ENCODE measurements at regions not wholly inside any gene's neighbourhood (a gene's known extent, or its start where the extent isn't known, plus 50 kb on each side); places are given as distances from the start of the nearest gene placed in this dataset.

GRCh38 chr2:60309941-60310660 is 243.4 kb downstream of the BCL11A start:
- ATAC-seq, result no peak
- no peak for TF ChIP-seq CREB5 (CRISPR knock-in tag; IDR thresholded peaks at IDR 0.05; ENCODE audit: low read depth)
- no peak for TF ChIP-seq TOX (CRISPR knock-in tag; IDR thresholded peaks at IDR 0.05; ENCODE audit: borderline replicate concordance)
- TF ChIP-seq ZFP3 (CRISPR knock-in tag; IDR thresholded peaks at IDR 0.05), result no peak
- TF ChIP-seq PPARA (CRISPR knock-in tag; IDR thresholded peaks at IDR 0.05; ENCODE audit: borderline replicate concordance), result no peak
- no peak for TF ChIP-seq TSHZ2 (CRISPR knock-in tag; IDR thresholded peaks at IDR 0.05)
- no peak for TF ChIP-seq RARB (CRISPR knock-in tag; IDR thresholded peaks at IDR 0.05)
- TF ChIP-seq ISL1 (CRISPR knock-in tag; IDR thresholded peaks at IDR 0.05), result no peak
- TF ChIP-seq BACH2 (CRISPR knock-in tag; IDR thresholded peaks at IDR 0.05; ENCODE audit: borderline replicate concordance), result no peak
- no peak for TF ChIP-seq CSRNP3 (CRISPR knock-in tag; IDR thresholded peaks at IDR 0.05)
- no peak for TF ChIP-seq POU6F1 (CRISPR knock-in tag; IDR thresholded peaks at IDR 0.05; ENCODE audit: borderline replicate concordance, low read depth)

- TF ChIP-seq CREB5 (CRISPR knock-in tag; IDR thresholded peaks at IDR 0.05; ENCODE audit: low read depth) (no peak), TCF4 (CRISPR knock-in tag; IDR thresholded peaks at IDR 0.05; ENCODE audit: borderline replicate concordance) (no peak), TOX (CRISPR knock-in tag; IDR thresholded peaks at IDR 0.05; ENCODE audit: borderline replicate concordance) (no peak), PATZ1 (CRISPR knock-in tag; IDR thresholded peaks at IDR 0.05; ENCODE audit: borderline replicate concordance) (no peak), CSRNP3 (CRISPR knock-in tag; IDR thresholded peaks at IDR 0.05) (no peak), POU6F1 (CRISPR knock-in tag; IDR thresholded peaks at IDR 0.05; ENCODE audit: borderline replicate concordance, low read depth) (no peak), TSHZ2 (CRISPR knock-in tag; IDR thresholded peaks at IDR 0.05) (no peak), ESRRG (CRISPR knock-in tag; IDR thresholded peaks at IDR 0.05) (no peak), ARNTL (CRISPR knock-in tag; IDR thresholded peaks at IDR 0.05; ENCODE audit: borderline replicate concordance, low read depth) (no peak), ZFP3 (CRISPR knock-in tag; IDR thresholded peaks at IDR 0.05) (no peak), ZNF8 (CRISPR knock-in tag; IDR thresholded peaks at IDR 0.05) (no peak)
- no peak for ATAC-seq
Measured at GRCh38 chr2:60309336-60309735, 244.1 kb downstream of the BCL11A start.
